A549 (cell line): ENCODE measurements at regions not wholly inside any gene's neighbourhood (a gene's known extent, or its start where the extent isn't known, plus 50 kb on each side); places are given as distances from the start of the nearest gene placed in this dataset.

Source experiments
- ATAC-seq, 2 experiments: fragments of 200-7000 bp in 1 of 2; fragments of >200 bp in 1 of 2; cut with Nextera tagmentation in 1 of 2; cut with Tn5 transposase in 1 of 2; 3 replicates each; pipeline versions ENCODE4 v1.8.0 to v1.9.1; 2018 to 2020; ENCODE audit warnings: mild to moderate bottlenecking in 1 of 2, moderate library complexity in 1 of 2
- CTCF ChIA-PET: fragments of 300-600 bp; sonication (Branson Sonifier 250); formaldehyde crosslinking; extraction: SDS; loops from one replicate; lab custom pipeline; 2021; ENCODE audit warnings: antibody characterized with exemption, inconsistent platforms; lab: Yijun Ruan, JAX
- POLR2A ChIA-PET: fragments of 350-600 bp; formaldehyde crosslinking; extraction: SDS; loops from one replicate; lab custom pipeline; 2021; ENCODE audit warnings: antibody characterized with exemption, inconsistent platforms; lab: Yijun Ruan, JAX
- DNase-seq, 2 experiments: peaks; one replicate each; pipeline versions ENCODE4 v3.0.0 to v3.0.0-alpha.2; 2011 to 2016; ENCODE audit warnings: low read depth in 1 of 2, low spot score in 1 of 2
- FAIRE-seq: peaks from 2 replicates; lab custom pipeline; 2011; peaks lifted over from hg19 to GRCh38; lab: Jason Lieb, UNC
- H3K27ac ChIP-seq, 2 experiments: fragments of >200 bp; sonication (Bioruptor Twin); formaldehyde crosslinking; 3 replicates each; pipeline ENCODE4 v1.5.1; 2016 to 2017
- H3K4me1 ChIP-seq: fragments of >200 bp; sonication (Bioruptor Twin); formaldehyde crosslinking; 3 replicates; pipeline ENCODE4 v1.6.1; 2016
- H3K4me2 ChIP-seq: fragments of >200 bp; sonication (Bioruptor Twin); formaldehyde crosslinking; 3 replicates; pipeline ENCODE4 v1.6.1; 2016
- H3K4me3 ChIP-seq: fragments of >200 bp; sonication (Bioruptor Twin); formaldehyde crosslinking; 3 replicates; pipeline ENCODE4 v1.5.1; 2016
- H3K9me3 ChIP-seq: fragments of >200 bp; sonication (Bioruptor Twin); formaldehyde crosslinking; 3 replicates; pipeline ENCODE4 v1.6.1; 2016
- BHLHE40 ChIP-seq: IDR thresholded peaks from 2 replicates; pipeline ENCODE4 v1.6.1; 2012; ENCODE audit warnings: low read depth, low read length, inconsistent platforms
- CBX8 ChIP-seq: fragments of 200-600 bp; sonication (generic); IDR thresholded peaks from 2 replicates; pipeline ENCODE4 v1.6.1; 2016
- CHD4 ChIP-seq: fragments of 200-600 bp; sonication (generic); IDR thresholded peaks from 2 replicates; pipeline ENCODE4 v1.6.1; 2016; ENCODE audit warnings: antibody characterized with exemption, mild to moderate bottlenecking, borderline replicate concordance
- EHF ChIP-seq: fragments of 250-450 bp; sonication (Bioruptor Pico); IDR thresholded peaks from 2 replicates; pipeline ENCODE4 v1.5.0; 2020; ENCODE audit warnings: mild to moderate bottlenecking
- ELK1 ChIP-seq: fragments of 150-350 bp; IDR thresholded peaks from 2 replicates; pipeline ENCODE4 v1.6.1; 2014; ENCODE audit warnings: low read depth, mild to moderate bottlenecking, low read length
- EP300 ChIP-seq, 2 experiments: fragments of >200 bp; sonication (Bioruptor Twin); formaldehyde crosslinking; IDR thresholded peaks; 2 replicates in 1 of 2; 3 replicates in 1 of 2; pipeline ENCODE4 v1.6.1; 2016 to 2017
- ESRRA ChIP-seq: fragments of 150-350 bp; IDR thresholded peaks from 2 replicates; pipeline ENCODE4 v1.6.1; 2014; ENCODE audit warnings: mild to moderate bottlenecking, low read length, borderline replicate concordance
- FOSL2 ChIP-seq, 2 experiments: fragments of 450-650 bp in 1 of 2; fragments of >200 bp in 1 of 2; sonication (Bioruptor Twin) in 1 of 2; formaldehyde crosslinking; IDR thresholded peaks; 2 replicates each; pipeline versions ENCODE4 v1.5.0 to v1.6.1; 2016 to 2020; ENCODE audit warnings: mild to moderate bottlenecking in 1 of 2, moderate library complexity in 1 of 2
- FOXS1 ChIP-seq: fragments of 250-450 bp; sonication (Bioruptor Pico); IDR thresholded peaks from 2 replicates; pipeline ENCODE4 v1.5.0; 2020; ENCODE audit warnings: mild to moderate bottlenecking, moderate library complexity
- GATA3 ChIP-seq: IDR thresholded peaks from 2 replicates; pipeline ENCODE4 v1.6.1; 2012; ENCODE audit warnings: borderline replicate concordance
- HOXA7 ChIP-seq: fragments of 250-450 bp; sonication (Bioruptor Pico); IDR thresholded peaks from 2 replicates; pipeline ENCODE4 v1.5.0; 2020; ENCODE audit warnings: mild to moderate bottlenecking, moderate library complexity
- HOXB13 ChIP-seq: fragments of 250-450 bp; sonication (Bioruptor Pico); IDR thresholded peaks from 2 replicates; pipeline ENCODE4 v1.5.0; 2020; ENCODE audit warnings: low read depth, mild to moderate bottlenecking, moderate library complexity
- HOXB5 ChIP-seq: fragments of 250-450 bp; sonication (Bioruptor Pico); IDR thresholded peaks from 2 replicates; pipeline ENCODE4 v1.5.0; 2020; ENCODE audit warnings: mild to moderate bottlenecking, moderate library complexity
- NR3C1 ChIP-seq: fragments of >200 bp; sonication (Bioruptor Twin); formaldehyde crosslinking; IDR thresholded peaks from 3 replicates; pipeline ENCODE4 v1.6.1; 2017
- POLR2AphosphoS2 ChIP-seq: conservative IDR thresholded peaks from 2 replicates; pipeline ENCODE4 v1.6.1; 2012; ENCODE audit warnings: low read length, improper control_type of control experiment, inconsistent platforms
- RARB ChIP-seq: fragments of 250-450 bp; sonication (Bioruptor Pico); IDR thresholded peaks from 2 replicates; pipeline ENCODE4 v1.8.0; 2021; ENCODE audit warnings: mild to moderate bottlenecking, moderate library complexity
- RNF2 ChIP-seq: fragments of 200-600 bp; sonication (generic); IDR thresholded peaks from 2 replicates; pipeline ENCODE4 v1.6.1; 2016; ENCODE audit warnings: low read depth, mild to moderate bottlenecking, antibody characterized with exemption, moderate library complexity, borderline replicate concordance
- TFCP2L1 ChIP-seq: fragments of 250-450 bp; sonication (Bioruptor Pico); IDR thresholded peaks from 2 replicates; pipeline ENCODE4 v1.5.0; 2021; ENCODE audit warnings: mild to moderate bottlenecking
- ZC3H11A ChIP-seq: fragments of 450-650 bp; IDR thresholded peaks from 2 replicates; pipeline ENCODE4 v1.6.1; 2014; ENCODE audit warnings: antibody characterized with exemption, mild to moderate bottlenecking
- WGBS: methylation state at CpG from one replicate; pipeline ENCODE4 v1.1.6; 2017; ENCODE audit errors: missing lambda C conversion rate; 5-methylcytosine and 5-hydroxymethylcytosine counted together
- TF ChIP-seq, protein P1 (sequence below): fragments of 450-650 bp; IDR thresholded peaks from 2 replicates; pipeline ENCODE4 v1.6.1; 2014; ENCODE audit warnings: antibody characterized with exemption
- TF ChIP-seq, protein P2 (sequence below): fragments of >200 bp; sonication (Bioruptor Twin); formaldehyde crosslinking; IDR thresholded peaks from 3 replicates; pipeline ENCODE4 v1.6.1; 2016
- TF ChIP-seq, protein P3 (sequence below): fragments of 250-450 bp; sonication (Bioruptor Pico); IDR thresholded peaks from 2 replicates; pipeline ENCODE4 v1.5.0; 2021; ENCODE audit warnings: mild to moderate bottlenecking, moderate library complexity, borderline replicate concordance
- TF ChIP-seq, protein P4 (sequence below): IDR thresholded peaks from 2 replicates; pipeline ENCODE4 v1.6.1; 2012

- H3K4me3 ChIP-seq = no peak overlapping the region
- 73% methylated on average over 12 of the region's 12 CpGs for WGBS
- no peaks in the 10 kb centered on the region for H3K9me3 ChIP-seq
- ChIA-PET CTCF (interaction anchor here (1.0 to 1.9 kb wide), 3 partner anchors 13 to 221 kb away, joined by 3 to 4 read pairs (median 3); no protein-coding TSS in a partner anchor), POLR2A (no interaction called here)
- no peak for ATAC-seq
- H3K4me1 ChIP-seq = no peaks in the 10 kb centered on the region
- no peak for DNase-seq
- no peak overlapping the region for H3K27ac ChIP-seq
- no peak overlapping the region for H3K4me2 ChIP-seq
- no peak for FAIRE-seq
- TF ChIP-seq ELK1 (no peak), HOXB13 (CRISPR knock-in tag) (no peak), ZC3H11A (no peak), RNF2 (no peak), FOXS1 (no peak), ESRRA (no peak), EP300 (IDR thresholded peaks at IDR 0.05) (no peak), CBX8 (no peak), CHD4 (no peak), GATA3 (no peak), HOXA7 (CRISPR knock-in tag) (no peak), FOSL2 (IDR thresholded peaks at IDR 0.05) (no peak), FOSL2 (CRISPR knock-in tag; IDR thresholded peaks at IDR 0.05) (no peak), POLR2AphosphoS2 (no peak)
- TF ChIP-seq, protein P1, sequence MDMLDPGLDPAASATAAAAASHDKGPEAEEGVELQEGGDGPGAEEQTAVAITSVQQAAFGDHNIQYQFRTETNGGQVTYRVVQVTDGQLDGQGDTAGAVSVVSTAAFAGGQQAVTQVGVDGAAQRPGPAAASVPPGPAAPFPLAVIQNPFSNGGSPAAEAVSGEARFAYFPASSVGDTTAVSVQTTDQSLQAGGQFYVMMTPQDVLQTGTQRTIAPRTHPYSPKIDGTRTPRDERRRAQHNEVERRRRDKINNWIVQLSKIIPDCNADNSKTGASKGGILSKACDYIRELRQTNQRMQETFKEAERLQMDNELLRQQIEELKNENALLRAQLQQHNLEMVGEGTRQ = no peak
- TF ChIP-seq, protein P2, sequence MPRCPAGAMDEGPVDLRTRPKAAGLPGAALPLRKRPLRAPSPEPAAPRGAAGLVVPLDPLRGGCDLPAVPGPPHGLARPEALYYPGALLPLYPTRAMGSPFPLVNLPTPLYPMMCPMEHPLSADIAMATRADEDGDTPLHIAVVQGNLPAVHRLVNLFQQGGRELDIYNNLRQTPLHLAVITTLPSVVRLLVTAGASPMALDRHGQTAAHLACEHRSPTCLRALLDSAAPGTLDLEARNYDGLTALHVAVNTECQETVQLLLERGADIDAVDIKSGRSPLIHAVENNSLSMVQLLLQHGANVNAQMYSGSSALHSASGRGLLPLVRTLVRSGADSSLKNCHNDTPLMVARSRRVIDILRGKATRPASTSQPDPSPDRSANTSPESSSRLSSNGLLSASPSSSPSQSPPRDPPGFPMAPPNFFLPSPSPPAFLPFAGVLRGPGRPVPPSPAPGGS = no peak
- TF ChIP-seq, protein P3, sequence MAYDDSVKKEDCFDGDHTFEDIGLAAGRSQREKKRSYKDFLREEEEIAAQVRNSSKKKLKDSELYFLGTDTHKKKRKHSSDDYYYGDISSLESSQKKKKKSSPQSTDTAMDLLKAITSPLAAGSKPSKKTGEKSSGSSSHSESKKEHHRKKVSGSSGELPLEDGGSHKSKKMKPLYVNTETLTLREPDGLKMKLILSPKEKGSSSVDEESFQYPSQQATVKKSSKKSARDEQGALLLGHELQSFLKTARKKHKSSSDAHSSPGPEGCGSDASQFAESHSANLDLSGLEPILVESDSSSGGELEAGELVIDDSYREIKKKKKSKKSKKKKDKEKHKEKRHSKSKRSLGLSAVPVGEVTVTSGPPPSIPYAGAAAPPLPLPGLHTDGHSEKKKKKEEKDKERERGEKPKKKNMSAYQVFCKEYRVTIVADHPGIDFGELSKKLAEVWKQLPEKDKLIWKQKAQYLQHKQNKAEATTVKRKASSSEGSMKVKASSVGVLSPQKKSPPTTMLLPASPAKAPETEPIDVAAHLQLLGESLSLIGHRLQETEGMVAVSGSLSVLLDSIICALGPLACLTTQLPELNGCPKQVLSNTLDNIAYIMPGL = no peak
Observed at GRCh38 chr17:73865831-73866230, 221.6 kb upstream of the SDK2 start.

GRCh38 chr17:73867056-73867455 is 222.8 kb upstream of the SDK2 start:
- POLR2A ChIA-PET = no interaction called here
- H3K4me2 ChIP-seq = no peak overlapping the region
- no peak for FAIRE-seq
- WGBS = 70% methylated on average over 12 of the region's 12 CpGs
- H3K4me3 ChIP-seq = no peak overlapping the region
- DNase-seq = no peak
- TF ChIP-seq EHF (CRISPR knock-in tag) = no peak
- TF ChIP-seq, all 56 proteins: peak for 0
- ATAC-seq = no peak
- H3K4me1 ChIP-seq = no peaks in the 10 kb centered on the region
- H3K9me3 ChIP-seq = no peaks in the 10 kb centered on the region
- H3K27ac ChIP-seq = no peak overlapping the region
- CTCF ChIA-PET = interaction anchor here (0.8 to 1.9 kb wide), 6 partner anchors 12 to 222 kb away, joined by 3 to 5 read pairs (median 3); no protein-coding TSS in a partner anchor

DNA sequence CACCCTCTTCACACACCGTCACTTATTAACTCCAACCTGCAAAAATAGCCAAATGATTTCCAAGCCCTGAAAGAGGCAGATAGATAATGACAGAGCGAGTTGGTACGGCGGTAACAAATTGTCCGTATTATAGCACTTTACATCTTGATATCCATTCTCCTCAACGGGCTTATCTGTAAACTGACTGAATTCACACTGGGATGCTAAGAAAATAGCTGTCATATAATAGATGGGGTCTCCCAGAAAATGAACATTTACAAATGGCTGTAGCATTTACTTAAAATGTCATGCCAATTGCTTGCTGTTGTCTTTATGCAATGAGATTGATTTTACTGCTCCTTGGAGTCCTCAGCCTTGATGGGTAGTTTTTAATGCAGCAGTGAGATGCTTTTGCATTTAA is 225.8 kb upstream of the SDK2 start:
- ChIA-PET CTCF (no interaction called here), POLR2A (no interaction called here)
- no peak for FAIRE-seq
- Histone ChIP-seq H3K4me3 (no peak overlapping the region), H3K4me1 (peaks cover 13% of the 10 kb centered on the region), H3K4me2 (no peak overlapping the region), H3K9me3 (no peaks in the 10 kb centered on the region), H3K27ac (no peak overlapping the region)
- TF ChIP-seq ELK1 = no peak
- TF ChIP-seq TFCP2L1 (CRISPR knock-in tag) = no peak
- no peak for TF ChIP-seq NR3C1
- no peak for TF ChIP-seq HOXB5 (CRISPR knock-in tag)
- TF ChIP-seq RARB = no peak
- TF ChIP-seq, protein P4, sequence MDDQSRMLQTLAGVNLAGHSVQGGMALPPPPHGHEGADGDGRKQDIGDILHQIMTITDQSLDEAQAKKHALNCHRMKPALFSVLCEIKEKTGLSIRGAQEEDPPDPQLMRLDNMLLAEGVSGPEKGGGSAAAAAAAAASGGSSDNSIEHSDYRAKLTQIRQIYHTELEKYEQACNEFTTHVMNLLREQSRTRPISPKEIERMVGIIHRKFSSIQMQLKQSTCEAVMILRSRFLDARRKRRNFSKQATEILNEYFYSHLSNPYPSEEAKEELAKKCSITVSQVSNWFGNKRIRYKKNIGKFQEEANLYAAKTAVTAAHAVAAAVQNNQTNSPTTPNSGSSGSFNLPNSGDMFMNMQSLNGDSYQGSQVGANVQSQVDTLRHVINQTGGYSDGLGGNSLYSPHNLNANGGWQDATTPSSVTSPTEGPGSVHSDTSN = no peak
- no peak for TF ChIP-seq BHLHE40
- WGBS = 74% methylated on average over 6 of the region's 6 CpGs
- no peak for DNase-seq
- ATAC-seq = no peak
